ENCODE measurements at regions not wholly inside any gene's neighbourhood (a gene's known extent, or its start where the extent isn't known, plus 50 kb on each side); places are given as distances from the start of the nearest gene placed in this dataset.
"Not testable (repeated sequence)": the region's sequence is repeated elsewhere in the genome, so short reads cannot be mapped to it uniquely, and the experiment has no call there.

GRCh38 chr13:89521672-89522071 is 1825.8 kb upstream of the MIR17HG start:
- DNase-seq, result not testable (repeated sequence)

- no peak for DNase-seq
Measured at GRCh38 chr13:89541091-89542030, 1806.1 kb upstream of the MIR17HG start.

DNA sequence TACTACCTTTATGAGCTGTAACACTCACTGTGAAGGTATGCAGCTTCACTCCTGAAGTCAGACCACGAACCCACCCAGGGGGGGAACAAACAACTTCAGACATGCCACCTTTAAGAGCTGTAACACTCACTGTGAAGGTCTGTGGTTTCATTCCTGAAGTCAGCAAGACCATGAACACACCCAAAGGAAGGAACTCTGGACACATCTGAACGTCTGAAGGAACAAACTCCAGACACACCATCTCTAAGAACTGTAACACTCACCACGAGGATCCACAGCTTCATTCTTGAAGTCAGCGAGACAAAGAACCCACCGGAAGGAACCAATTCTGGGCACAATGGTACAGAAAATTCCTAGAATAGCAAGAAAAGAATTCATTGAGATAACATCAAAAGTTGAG is 1796.5 kb upstream of the MIR17HG start:
- DNase-seq, result no peak

- DNase-seq, result no peak
Measured at GRCh38 chr13:89554801-89555200, 1792.7 kb upstream of the MIR17HG start.

- DNase-seq, result no peak
Measured at GRCh38 chr13:89565476-89566100, 1781.9 kb upstream of the MIR17HG start.

DNA sequence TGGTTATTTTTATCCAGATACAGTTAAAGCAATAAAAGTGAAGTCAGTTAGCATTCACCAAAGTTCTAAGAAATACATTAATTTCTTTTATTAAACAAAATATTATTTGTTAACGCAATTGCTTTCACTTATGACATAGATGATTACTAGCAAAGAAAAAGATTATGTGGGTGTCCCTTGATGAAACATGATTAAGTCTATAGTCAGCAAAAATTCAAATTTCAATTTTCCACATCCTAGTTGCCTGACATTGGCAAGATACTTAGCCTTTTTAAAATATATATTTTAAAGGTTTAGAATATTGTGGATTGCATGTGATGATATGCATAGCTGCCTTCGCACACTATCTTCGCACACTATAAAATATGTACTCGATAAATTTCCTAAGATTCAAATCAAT is 1780.5 kb upstream of the MIR17HG start:
- DNase-seq, result no peak

GRCh38 chr13:89568276-89568675 is 1779.2 kb upstream of the MIR17HG start:
- DNase-seq, result no peak

GRCh38 chr13:89568746-89569145 is 1778.7 kb upstream of the MIR17HG start:
- peak; percentile 13 for DNase-seq

DNA sequence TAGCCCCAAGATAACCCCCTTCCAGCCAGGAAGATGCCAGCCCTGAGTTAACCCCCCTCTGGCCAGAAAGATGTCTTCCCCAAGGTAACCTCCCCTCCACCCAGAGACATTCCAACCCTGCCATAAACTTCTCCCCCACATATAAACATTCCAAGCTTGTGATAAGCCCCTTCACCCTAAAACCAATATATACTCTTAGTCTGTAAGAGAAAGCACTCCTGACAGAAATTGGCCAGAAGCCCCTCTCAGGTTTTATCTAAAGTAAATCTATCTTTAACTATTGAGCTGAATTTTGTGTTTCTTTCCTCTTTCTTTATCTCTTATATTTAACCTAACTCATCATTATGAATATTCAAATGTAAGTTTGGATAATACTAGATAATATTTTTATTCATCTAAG is 1775.8 kb upstream of the MIR17HG start:
- no peak for DNase-seq

GRCh38 chr13:89574077-89574476 is 1773.4 kb upstream of the MIR17HG start:
- DNase-seq, result no peak

GRCh38 chr13:89577301-89577700 is 1770.2 kb upstream of the MIR17HG start:
- DNase-seq, result no peak

DNA sequence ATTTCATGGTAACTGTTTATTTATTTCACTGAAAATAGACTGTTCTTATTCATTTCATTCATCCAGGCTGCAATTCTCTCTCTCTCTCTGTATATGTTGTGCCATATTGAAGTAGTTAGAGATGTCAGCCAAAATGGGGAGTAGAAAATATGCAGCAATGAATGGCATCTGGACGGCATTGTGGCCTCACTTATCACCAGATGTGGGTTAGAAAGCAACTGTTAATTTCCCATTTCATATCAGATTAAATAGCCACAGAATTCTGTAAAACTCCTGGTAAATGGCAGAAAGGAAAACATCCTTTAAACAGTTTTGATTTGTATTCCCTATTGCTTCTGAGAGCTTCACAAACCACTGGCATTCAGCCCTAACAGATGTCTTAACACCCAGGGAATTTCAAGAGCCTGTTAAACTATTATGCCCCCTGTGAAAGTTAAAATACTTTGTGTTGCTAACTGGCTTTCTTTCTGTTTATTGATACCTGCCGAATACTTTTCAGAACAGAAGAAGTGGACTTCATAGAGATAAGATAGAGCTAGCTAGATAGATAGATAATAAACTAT is 1763.3 kb upstream of the MIR17HG start:
- DNase-seq, result peak; percentile 6

GRCh38 chr13:89602655-89603054 is 1744.8 kb upstream of the MIR17HG start:
- no peak for DNase-seq

DNA sequence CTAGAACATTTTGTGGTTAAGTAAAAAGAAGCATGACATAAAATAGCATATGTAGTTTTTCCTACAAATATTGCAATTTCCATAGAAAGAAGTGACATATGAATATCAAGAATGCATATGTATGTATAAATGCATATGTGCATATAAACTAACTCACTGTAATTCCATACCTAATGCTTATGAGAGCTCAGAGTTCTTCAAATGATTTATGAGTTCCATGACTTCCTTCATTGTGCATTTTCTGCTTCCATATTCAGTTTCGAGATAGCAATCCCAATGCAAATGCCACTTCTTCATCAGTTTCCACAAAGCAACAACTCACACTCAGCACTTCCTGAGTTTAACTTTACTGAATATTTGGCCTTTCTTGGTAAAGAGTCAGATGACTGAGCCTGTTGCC is 1744.3 kb upstream of the MIR17HG start:
- no peak for DNase-seq

DNA sequence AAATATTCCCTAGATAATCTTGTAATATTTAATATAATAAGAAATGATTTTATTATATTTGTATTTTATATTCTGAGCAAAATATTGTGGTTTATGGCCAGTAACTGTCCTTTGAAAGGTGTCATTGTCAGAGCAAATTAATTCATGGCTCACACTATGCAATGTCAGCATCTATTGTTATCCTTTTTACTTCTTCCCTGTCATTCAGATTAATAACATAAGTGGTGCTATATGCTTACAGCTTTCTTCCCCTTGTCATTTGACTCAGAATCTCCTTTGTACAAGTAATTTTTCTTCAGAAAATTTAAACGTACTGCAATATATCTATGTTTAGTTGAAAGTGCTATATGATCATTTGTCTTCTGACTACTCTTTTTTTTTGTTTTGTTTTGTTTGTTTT is 1738.2 kb upstream of the MIR17HG start:
- no peak for DNase-seq

GRCh38 chr13:89610331-89610730 is 1737.2 kb upstream of the MIR17HG start:
- DNase-seq, result no peak

- DNase-seq, result peak; percentile 29
Measured at GRCh38 chr13:89610881-89611280, 1736.6 kb upstream of the MIR17HG start.

DNA sequence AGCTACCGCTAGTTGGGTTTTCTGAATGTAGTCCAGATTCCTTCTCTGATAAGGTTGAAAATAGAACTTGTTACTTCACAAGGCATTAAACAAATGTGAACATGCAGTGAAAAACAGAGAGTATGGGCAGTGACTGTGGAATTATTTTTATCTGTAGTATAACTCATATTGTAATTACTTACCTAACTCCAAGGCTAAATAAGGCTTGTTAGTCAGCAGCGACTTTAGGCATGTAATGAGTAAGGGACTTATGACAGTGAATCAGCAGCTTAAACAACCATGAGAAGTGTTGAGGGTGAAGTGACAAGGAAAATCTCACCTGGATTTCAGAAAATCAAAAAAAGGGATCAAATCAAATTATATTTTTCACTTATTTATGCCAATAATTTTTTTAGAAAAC is 1719.5 kb upstream of the MIR17HG start:
- DNase-seq, result peak; percentile 18

GRCh38 chr13:89628567-89628966 is 1718.9 kb upstream of the MIR17HG start:
- DNase-seq, result peak; percentile 70

- DNase-seq, result no peak
Measured at GRCh38 chr13:89650226-89650625, 1697.3 kb upstream of the MIR17HG start.

GRCh38 chr13:89660752-89661151 is 1686.7 kb upstream of the MIR17HG start:
- no peak for DNase-seq

- DNase-seq, result no peak
Measured at GRCh38 chr13:89673789-89674311, 1673.6 kb upstream of the MIR17HG start.

- DNase-seq, result no peak
Measured at GRCh38 chr13:89678466-89679121, 1668.9 kb upstream of the MIR17HG start.

Measured in OCI-M1 (cell line).